ENCODE measurements at regions not wholly inside any gene's neighbourhood (a gene's known extent, or its start where the extent isn't known, plus 50 kb on each side); places are given as distances from the start of the nearest gene placed in this dataset.

- TF ChIP-seq CTCF (conservative IDR thresholded peaks at IDR 0.05; ENCODE audit: low read depth, low read length) (no peak), FOS (IDR thresholded peaks at IDR 0.05; ENCODE audit: low read depth, low read length) (no peak), POLR2A (IDR thresholded peaks at IDR 0.05; ENCODE audit: low read depth, low read length) (no peak), RAD21 (IDR thresholded peaks at IDR 0.05; ENCODE audit: low read length) (no peak), MXI1 (IDR thresholded peaks at IDR 0.05; ENCODE audit: borderline replicate concordance, low read depth, low read length) (no peak), ELK1 (IDR thresholded peaks at IDR 0.05; ENCODE audit: borderline replicate concordance, low read depth, low read length) (no peak), MAFK (IDR thresholded peaks at IDR 0.05; ENCODE audit: low read depth, low read length) (no peak), CHD1 (IDR thresholded peaks at IDR 0.05; ENCODE audit: low read depth, low read length) (no peak), BHLHE40 (IDR thresholded peaks at IDR 0.05; ENCODE audit: low read depth, low read length) (no peak)
These were observed 363.3 kb upstream of the TFPI start for GRCh38 chr2:187917535-187917934.
